Neuronal stem cell (in vitro differentiated cells): ENCODE measurements at regions not wholly inside any gene's neighbourhood (a gene's known extent, or its start where the extent isn't known, plus 50 kb on each side); places are given as distances from the start of the nearest gene placed in this dataset.

ENCODE experiments used
- DNase-seq: peaks from one replicate; pipeline ENCODE4 v3.0.0-alpha.2; 2013; ENCODE audit warnings: low spot score
- H2AFZ ChIP-seq: one replicate; pipeline ENCODE4 v1.6.1; 2013; ENCODE audit warnings: mild to moderate bottlenecking, low read length, inconsistent platforms
- H2AK5ac ChIP-seq: 2 replicates; pipeline ENCODE4 v1.6.1; 2013; ENCODE audit warnings: low read depth, mild to moderate bottlenecking, inconsistent platforms, low read length, moderate library complexity, mixed read lengths
- H2BK120ac ChIP-seq: 2 replicates; pipeline ENCODE4 v1.6.1; 2013; ENCODE audit warnings: low read depth, mild to moderate bottlenecking, inconsistent platforms, low read length, moderate library complexity, mixed read lengths
- H2BK12ac ChIP-seq: one replicate; pipeline ENCODE4 v1.6.1; 2013; ENCODE audit warnings: low read length, inconsistent platforms
- H2BK15ac ChIP-seq: 2 replicates; pipeline ENCODE4 v1.6.1; 2013; ENCODE audit warnings: mild to moderate bottlenecking, low read length, inconsistent platforms, mixed read lengths
- H2BK5ac ChIP-seq: one replicate; pipeline ENCODE4 v1.6.1; 2013; ENCODE audit warnings: inconsistent platforms, mild to moderate bottlenecking, low read length, moderate library complexity
- H3K14ac ChIP-seq: one replicate; pipeline ENCODE4 v1.6.1; 2013; ENCODE audit warnings: low read length, inconsistent platforms
- H3K18ac ChIP-seq: 2 replicates; pipeline ENCODE4 v1.6.1; 2013; ENCODE audit warnings: low read length, inconsistent platforms
- H3K23ac ChIP-seq: 2 replicates; pipeline ENCODE4 v1.6.1; 2013; ENCODE audit warnings: low read depth, mild to moderate bottlenecking, mixed read lengths, low read length, inconsistent platforms; ENCODE audit not compliant: poor library complexity
- H3K27ac ChIP-seq: replicated peaks from 3 replicates; pipeline ENCODE4 v1.5.1; 2013; ENCODE audit warnings: low read length, inconsistent platforms
- H3K27me3 ChIP-seq, 3 experiments: 2 replicates each; pipeline ENCODE4 v1.6.1; 2013; ENCODE audit warnings: low read length in 3 of 3, mild to moderate bottlenecking in 2 of 3, inconsistent platforms in 1 of 3, low read depth in 1 of 3, mixed read lengths in 1 of 3, moderate library complexity in 1 of 3; ENCODE audit not compliant: control insufficient read depth in 3 of 3, insufficient read depth in 3 of 3
- H3K36me3 ChIP-seq, 2 donors: replicated peaks in 1 of 2; 2 replicates each; pipeline ENCODE4 v1.6.1; 2013; ENCODE audit warnings: low read length in 2 of 2; ENCODE audit not compliant: control insufficient read depth in 2 of 2, insufficient read depth in 2 of 2
- H3K4ac ChIP-seq: 2 replicates; pipeline ENCODE4 v1.6.1; 2013; ENCODE audit warnings: inconsistent platforms, mild to moderate bottlenecking, low read length, moderate library complexity
- H3K4me1 ChIP-seq, 2 donors: 1 replicate in 1 of 2; 2 replicates in 1 of 2; pipeline ENCODE4 v1.6.1; 2013; ENCODE audit warnings: low read length in 2 of 2, low read depth in 1 of 2; ENCODE audit not compliant: control insufficient read depth in 2 of 2, insufficient read depth in 1 of 2
- H3K4me2 ChIP-seq: one replicate; pipeline ENCODE4 v1.6.1; 2013; ENCODE audit warnings: mild to moderate bottlenecking, low read length, inconsistent platforms; ENCODE audit not compliant: insufficient read depth, poor library complexity, severe bottlenecking
- H3K4me3 ChIP-seq, 2 donors: 2 replicates each; pipeline ENCODE4 v1.5.1; 2013; ENCODE audit warnings: low read length in 2 of 2, mild to moderate bottlenecking in 2 of 2, inconsistent platforms in 1 of 2, moderate library complexity in 1 of 2
- H3K79me1 ChIP-seq: one replicate; pipeline ENCODE4 v1.6.1; 2013; ENCODE audit warnings: low read depth, mild to moderate bottlenecking, inconsistent platforms, low read length, moderate library complexity
- H3K9ac ChIP-seq: one replicate; pipeline ENCODE4 v1.6.1; 2013; ENCODE audit warnings: mild to moderate bottlenecking, low read depth, low read length, inconsistent platforms; ENCODE audit not compliant: poor library complexity
- H3K9me3 ChIP-seq, 2 donors: replicated peaks in 1 of 2; 2 replicates each; pipeline versions ENCODE3 to v1.6.1; 2013; ENCODE audit warnings: low read length in 2 of 2, mild to moderate bottlenecking in 2 of 2, inconsistent platforms in 1 of 2, low read depth in 1 of 2, mixed read lengths in 1 of 2, moderate library complexity in 1 of 2; ENCODE audit not compliant: control insufficient read depth in 2 of 2, insufficient read depth in 1 of 2
- H4K8ac ChIP-seq: one replicate; pipeline ENCODE4 v1.6.1; 2013; ENCODE audit warnings: low read depth, mild to moderate bottlenecking, inconsistent platforms, low read length, moderate library complexity
- H4K91ac ChIP-seq: one replicate; pipeline ENCODE4 v1.6.1; 2013; ENCODE audit warnings: low read length, low read depth, mild to moderate bottlenecking, inconsistent platforms; ENCODE audit not compliant: poor library complexity
- WGBS, 2 donors: extraction: QIAGEN DNeasy Blood & Tissue Kit; methylation state at CpG; one replicate each; pipeline ENCODE4 v1.1.7; 2013; ENCODE audit warnings: missing lambda C conversion rate in 2 of 2, mixed read lengths in 1 of 2; ENCODE audit not compliant: insufficient read length in 2 of 2, insufficient replicate concordance in 1 of 2; ENCODE audit errors: extremely low coverage in 2 of 2; 5-methylcytosine and 5-hydroxymethylcytosine counted together

- Histone ChIP-seq H3K27me3 (no peaks in the 10 kb centered on the region), H3K4me2 (no peak overlapping the region), H3K9ac (no peak overlapping the region), H3K4me1 (peaks cover 7 to 11% of the 10 kb centered on the region in 2 donors), H3K79me1 (no peaks in the 10 kb centered on the region), H3K23ac (no peak overlapping the region), H4K8ac (no peak overlapping the region), H2BK15ac (no peak overlapping the region), H2BK12ac (no peak overlapping the region), H2BK120ac (no peak overlapping the region), H3K27ac (no peak overlapping the region), H2AK5ac (no peak overlapping the region), H2AFZ (peak overlapping the region; percentile 76), H3K36me3 (no peaks in the 10 kb centered on the region), H3K14ac (no peak overlapping the region), H3K4me3 (no peak overlapping the region), H4K91ac (no peak overlapping the region), H3K9me3 (peaks cover 0 to 8% of the 10 kb centered on the region in 2 donors), H3K4ac (no peak overlapping the region), H2BK5ac (no peak overlapping the region), H3K18ac (no peak overlapping the region)
- DNase-seq, result no peak
- no CpG with 5 or more reads among the region's 2 CpGs for WGBS, 2 donors
These were observed 303.4 kb downstream of the IRS1 start for GRCh38 chr2:226496273-226496550.

GRCh38 chr2:226495466-226496272 lies 304.0 kb downstream of the IRS1 start:
- H2AFZ ChIP-seq, result peak overlapping the region; percentile 76
- H4K91ac ChIP-seq, result no peak overlapping the region
- peak overlapping the region; percentile 44 for H3K18ac ChIP-seq
- H3K9ac ChIP-seq, result no peak overlapping the region
- H3K9me3 ChIP-seq, result peaks cover 0 to 4% of the 10 kb centered on the region in 2 donors
- H3K14ac ChIP-seq, result no peak overlapping the region
- H4K8ac ChIP-seq, result no peak overlapping the region
- H3K23ac ChIP-seq, result no peak overlapping the region
- no peaks in the 10 kb centered on the region for H3K79me1 ChIP-seq
- no CpG with 5 or more reads among the region's 9 CpGs for WGBS, 2 donors
- H3K4ac ChIP-seq, result no peak overlapping the region
- H2AK5ac ChIP-seq, result no peak overlapping the region
- H3K27ac ChIP-seq, result no peak overlapping the region
- H2BK5ac ChIP-seq, result no peak overlapping the region
- no peak overlapping the region for H2BK12ac ChIP-seq
- H3K4me1 ChIP-seq, result peaks cover 7 to 11% of the 10 kb centered on the region in 2 donors
- H3K36me3 ChIP-seq, result no peaks in the 10 kb centered on the region
- no peak overlapping the region for H2BK120ac ChIP-seq
- DNase-seq, result peak; percentile 15
- H3K4me3 ChIP-seq, result no peak overlapping the region
- H2BK15ac ChIP-seq, result no peak overlapping the region
- H3K27me3 ChIP-seq, result no peaks in the 10 kb centered on the region
- no peak overlapping the region for H3K4me2 ChIP-seq

- H3K4me3 ChIP-seq, result no peak overlapping the region
- peaks cover 0 to 17% of the 10 kb centered on the region in 2 donors for H3K9me3 ChIP-seq
- H3K4ac ChIP-seq, result no peak overlapping the region
- H3K14ac ChIP-seq, result no peak overlapping the region
- H3K4me1 ChIP-seq, result peaks cover 5 to 7% of the 10 kb centered on the region in 2 donors
- H2BK12ac ChIP-seq, result no peak overlapping the region
- no peak overlapping the region for H3K9ac ChIP-seq
- no peak overlapping the region for H2AFZ ChIP-seq
- no peak overlapping the region for H2BK15ac ChIP-seq
- H2BK5ac ChIP-seq, result no peak overlapping the region
- H3K27ac ChIP-seq, result no peak overlapping the region
- no peak overlapping the region for H4K91ac ChIP-seq
- no CpG with 5 or more reads among the region's 1 CpG for WGBS, 2 donors
- H3K23ac ChIP-seq, result no peak overlapping the region
- H3K4me2 ChIP-seq, result no peak overlapping the region
- no peak for DNase-seq
- no peaks in the 10 kb centered on the region for H3K36me3 ChIP-seq
- H3K79me1 ChIP-seq, result no peaks in the 10 kb centered on the region
- H3K27me3 ChIP-seq, result no peaks in the 10 kb centered on the region
- H2AK5ac ChIP-seq, result no peak overlapping the region
- no peak overlapping the region for H4K8ac ChIP-seq
- H2BK120ac ChIP-seq, result no peak overlapping the region
- H3K18ac ChIP-seq, result no peak overlapping the region
These were observed 308.5 kb downstream of the IRS1 start for GRCh38 chr2:226491112-226491511.

GRCh38 chr2:226489775-226490541 lies 309.7 kb downstream of the IRS1 start:
- H2AFZ ChIP-seq, result no peak overlapping the region
- no peak overlapping the region for H2BK12ac ChIP-seq

More at GRCh38 chr2:226489775-226490541, 309.7 kb downstream of the IRS1 start:
- H2BK120ac ChIP-seq, result no peak overlapping the region
- no peak overlapping the region for H2AK5ac ChIP-seq
- H3K23ac ChIP-seq, result no peak overlapping the region
- H4K91ac ChIP-seq, result no peak overlapping the region
- peaks cover under 1 to 2% of the 10 kb centered on the region in 2 donors for H3K4me1 ChIP-seq
- H2BK15ac ChIP-seq, result no peak overlapping the region
- H3K14ac ChIP-seq, result no peak overlapping the region
- H3K4me3 ChIP-seq, result no peak overlapping the region
- H3K27ac ChIP-seq, result no peak overlapping the region
- H3K4me2 ChIP-seq, result no peak overlapping the region
- H2BK5ac ChIP-seq, result no peak overlapping the region
- no peak overlapping the region for H3K9ac ChIP-seq
- WGBS, 2 donors, result no CpG with 5 or more reads among the region's 10 CpGs
- H4K8ac ChIP-seq, result no peak overlapping the region
- H3K4ac ChIP-seq, result no peak overlapping the region
- H3K79me1 ChIP-seq, result no peaks in the 10 kb centered on the region
- H3K36me3 ChIP-seq, result no peaks in the 10 kb centered on the region
- peaks cover 0 to 17% of the 10 kb centered on the region in 2 donors for H3K9me3 ChIP-seq
- no peaks in the 10 kb centered on the region for H3K27me3 ChIP-seq
- H3K18ac ChIP-seq, result no peak overlapping the region
- DNase-seq, result no peak
